HepG2 (cell line): ENCODE measurements at regions not wholly inside any gene's neighbourhood (a gene's known extent, or its start where the extent isn't known, plus 50 kb on each side); places are given as distances from the start of the nearest gene placed in this dataset.

Source experiments
- ATAC-seq: fragments of 200-7000 bp; cut with Tn5 transposase; 3 replicates; pipeline ENCODE4 v1.9.1; 2020; ENCODE audit warnings: mild to moderate bottlenecking, moderate library complexity
- BruUV-seq: library from RNA; stranded (reverse); fragments of 400-500 nt; replicated peaks from 2 replicates; lab custom pipeline; 2021; lab: Mats Ljungman, UMichigan
- CTCF ChIA-PET: fragments of 300-600 bp; formaldehyde crosslinking; extraction: SDS; loops from one replicate; lab custom pipeline; 2021; ENCODE audit warnings: low total read pairs, inconsistent platforms, low intra/inter-chr PET ratio; lab: Yijun Ruan, JAX
- POLR2A ChIA-PET: fragments of 350-600 bp; sonication (Branson Sonifier 250); formaldehyde crosslinking; loops from one replicate; lab custom pipeline; 2020; ENCODE audit warnings: antibody characterized with exemption, inconsistent platforms; lab: Yijun Ruan, JAX
- DNase-seq: peaks from one replicate; pipeline ENCODE4 v3.0.0-alpha.2; 2015; ENCODE audit warnings: low spot score
- FAIRE-seq: peaks from 3 replicates; lab custom pipeline; 2011; peaks lifted over from hg19 to GRCh38; lab: Jason Lieb, UNC
- H2AFZ ChIP-seq: one replicate; pipeline ENCODE4 v1.6.1; 2011; ENCODE audit warnings: low read length, inconsistent platforms
- H3K27ac ChIP-seq: fragments of 300-600 bp; 3 replicates; pipeline ENCODE4 v1.8.0; 2011; ENCODE audit warnings: mixed run types, mild to moderate bottlenecking, mixed read lengths, low read length, inconsistent platforms; ENCODE audit not compliant: insufficient read depth; ENCODE audit errors: extremely low read length
- H3K27me3 ChIP-seq, 2 experiments: fragments of 200-600 bp in 1 of 2; 2 replicates in 1 of 2; 3 replicates in 1 of 2; pipeline versions ENCODE4 v1.6.0 to v1.8.0; 2011; ENCODE audit warnings: low read length in 2 of 2, mild to moderate bottlenecking in 2 of 2, moderate library complexity in 2 of 2, inconsistent platforms in 1 of 2; ENCODE audit not compliant: insufficient read depth in 2 of 2, control insufficient read depth in 1 of 2
- H3K36me3 ChIP-seq, 2 experiments: fragments of 200-600 bp in 1 of 2; replicated peaks in 1 of 2; 2 replicates in 1 of 2; 3 replicates in 1 of 2; pipeline versions ENCODE4 v1.5.1 to v1.8.0; 2011; ENCODE audit warnings: low read length in 2 of 2, inconsistent platforms in 1 of 2; ENCODE audit not compliant: insufficient read depth in 2 of 2, control insufficient read depth in 1 of 2
- H3K4me1 ChIP-seq: 2 replicates; pipeline ENCODE4 v1.5.1; 2012; ENCODE audit warnings: low read length, inconsistent platforms; ENCODE audit not compliant: insufficient read depth
- H3K4me2 ChIP-seq: 2 replicates; pipeline ENCODE4 v1.6.0; 2011; ENCODE audit warnings: low read depth, low read length, inconsistent platforms
- H3K4me3 ChIP-seq, 3 experiments: fragments of 200-600 bp in 1 of 3; sonication (generic), shearing (Covaris generic) in 1 of 3; replicated peaks in 1 of 3; 2 replicates each; pipeline ENCODE4 v1.5.1; 2011 to 2016; ENCODE audit warnings: low read length in 3 of 3, inconsistent platforms in 2 of 3, low read depth in 2 of 3, mild to moderate bottlenecking in 2 of 3, control low read depth in 1 of 3, mixed read lengths in 1 of 3; ENCODE audit not compliant: insufficient read depth in 1 of 3
- H3K79me2 ChIP-seq: one replicate; pipeline ENCODE4 v1.6.1; 2011; ENCODE audit warnings: low read length, inconsistent platforms; ENCODE audit not compliant: insufficient read depth
- H3K9ac ChIP-seq: 2 replicates; pipeline ENCODE4 v1.6.0; 2011; ENCODE audit warnings: mild to moderate bottlenecking, low read depth, low read length, inconsistent platforms; ENCODE audit not compliant: insufficient read depth
- H3K9me3 ChIP-seq: 2 replicates; pipeline ENCODE4 v1.5.1; 2012; ENCODE audit warnings: mild to moderate bottlenecking, low read length
- H4K20me1 ChIP-seq: 2 replicates; pipeline ENCODE4 v1.6.0; 2011; ENCODE audit warnings: inconsistent platforms, mild to moderate bottlenecking, low read length, moderate library complexity; ENCODE audit not compliant: insufficient read depth
- ATF6 ChIP-seq: sonication (generic); formaldehyde crosslinking; conservative IDR thresholded peaks from 2 replicates; pipeline ENCODE4 v1.4.0; 2020; ENCODE audit warnings: missing genetic modification reagents
- ETV6 ChIP-seq: sonication (generic); formaldehyde crosslinking; conservative IDR thresholded peaks from 2 replicates; pipeline ENCODE4 v1.4.0; 2020; ENCODE audit warnings: missing genetic modification reagents
- POLR2A ChIP-seq, 2 experiments: IDR thresholded peaks; 2 replicates each; pipeline ENCODE4 v1.6.1; 2011; ENCODE audit warnings: low read depth in 2 of 2, low read length in 2 of 2, mild to moderate bottlenecking in 1 of 2, moderate library complexity in 1 of 2; ENCODE audit not compliant: insufficient read depth in 1 of 2
- TFE3 ChIP-seq: IDR thresholded peaks from 2 replicates; pipeline ENCODE4 v1.6.1; 2016
- ZNF354B ChIP-seq: sonication (generic); formaldehyde crosslinking; IDR thresholded peaks from 2 replicates; pipeline ENCODE4 v1.8.0; 2022; ENCODE audit warnings: mild to moderate bottlenecking, missing genetic modification reagents
- ZNF652 ChIP-seq: IDR thresholded peaks from 2 replicates; pipeline ENCODE4 v1.6.1; 2016; ENCODE audit warnings: low read depth, borderline replicate concordance
- ZNF691 ChIP-seq: sonication (generic); formaldehyde crosslinking; IDR thresholded peaks from 2 replicates; pipeline ENCODE4 v1.4.0; 2020; ENCODE audit warnings: missing genetic modification reagents, low read depth, mild to moderate bottlenecking, borderline replicate concordance
- WGBS: methylation state at CpG from one replicate; pipeline ENCODE4 v1.1.6; 2017; ENCODE audit warnings: low lambda C conversion rate; 5-methylcytosine and 5-hydroxymethylcytosine counted together
- in situ Hi-C: cut with HindIII; loops from 2 replicates; pipeline ENCODE4 v1.10.0; 2017; ENCODE audit warnings: low pct_unique_long_range_greater_than_20kb; ENCODE audit not compliant: extremely low pct_ligation_motif_present
- intact Hi-C: fragments of 100-400 bp; cut with micrococcal nuclease; formaldehyde crosslinking; loops from one replicate; pipeline ENCODE4 v1.10.0; 2022; ENCODE audit not compliant: unreplicated experiment

GRCh38 chr7:126044662-126045061, 1115.0 kb upstream of the POT1 start (continued):
- no peak for TF ChIP-seq ATF6 (CRISPR knock-in tag)

- intact Hi-C loops, result no loop called here
- Histone ChIP-seq H3K36me3 (no peaks in the 10 kb centered on the region), H3K79me2 (no peaks in the 10 kb centered on the region), H3K9me3 (peaks cover 51% of the 10 kb centered on the region), H3K27me3 (no peaks in the 10 kb centered on the region), H2AFZ (no peak overlapping the region), H3K27ac (no peak overlapping the region), H3K4me1 (no peaks in the 10 kb centered on the region), H3K4me3 (no peak overlapping the region), H3K4me2 (no peak overlapping the region), H4K20me1 (no peaks in the 10 kb centered on the region), H3K9ac (no peak overlapping the region)
- no peak for DNase-seq
- ChIA-PET POLR2A (no interaction called here), CTCF (no interaction called here)
- in situ Hi-C loops, result no loop called here
- FAIRE-seq, result no peak
- ATAC-seq, result no peak
- TF ChIP-seq ZNF691 (CRISPR knock-in tag), result no peak
- no peak for TF ChIP-seq ETV6 (CRISPR knock-in tag)
- no peak for TF ChIP-seq ZNF354B (CRISPR knock-in tag)
- no peak for TF ChIP-seq TFE3
- TF ChIP-seq ZNF652, result no peak
- no peak for TF ChIP-seq POLR2A (IDR thresholded peaks at IDR 0.05; ENCODE audit: insufficient read depth in 1 of 2, low read depth in 2 of 2, low read length in 2 of 2)
- 23% methylated on average over 5 of the region's 5 CpGs for WGBS
- BruUV-seq, result no TSS peak
Observed at GRCh38 chr7:126041472-126041871, 1111.8 kb upstream of the POT1 start.
